ENCODE measurements at regions not wholly inside any gene's neighbourhood (a gene's known extent, or its start where the extent isn't known, plus 50 kb on each side); places are given as distances from the start of the nearest gene placed in this dataset.

DNA sequence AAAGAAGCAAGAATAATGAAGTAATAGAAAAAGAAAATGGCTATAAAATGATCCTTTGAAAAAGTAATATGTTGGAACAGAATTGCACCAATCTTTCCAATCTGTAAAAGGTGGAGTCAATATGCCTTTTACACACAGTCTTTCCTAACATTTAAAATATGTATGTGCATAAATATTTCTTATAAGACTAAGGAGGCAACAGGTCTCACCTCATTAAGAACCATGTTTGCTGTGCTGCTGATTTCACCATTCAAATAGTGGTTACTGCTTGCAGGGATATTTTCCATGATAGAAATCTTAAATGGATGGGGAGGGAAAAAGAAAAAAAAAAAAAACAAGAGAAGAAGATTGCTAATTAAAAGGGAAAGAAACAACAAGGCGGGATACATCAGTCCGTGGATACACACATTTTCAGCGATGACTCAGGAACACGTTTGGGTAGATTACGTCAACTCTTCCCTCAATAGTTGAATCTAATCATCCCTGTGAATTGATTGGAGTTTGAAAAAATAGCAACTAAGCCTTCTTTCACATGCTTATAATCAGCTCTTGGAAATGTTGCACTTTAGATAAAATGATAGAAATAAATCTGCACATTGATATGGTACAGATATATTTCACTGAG is 2133.9 kb upstream of the CELF4 start:
- Mint-ChIP-seq H3K4me3 (no peak overlapping the region), H3K27me3 (no peaks in the 10 kb centered on the region)

DNA sequence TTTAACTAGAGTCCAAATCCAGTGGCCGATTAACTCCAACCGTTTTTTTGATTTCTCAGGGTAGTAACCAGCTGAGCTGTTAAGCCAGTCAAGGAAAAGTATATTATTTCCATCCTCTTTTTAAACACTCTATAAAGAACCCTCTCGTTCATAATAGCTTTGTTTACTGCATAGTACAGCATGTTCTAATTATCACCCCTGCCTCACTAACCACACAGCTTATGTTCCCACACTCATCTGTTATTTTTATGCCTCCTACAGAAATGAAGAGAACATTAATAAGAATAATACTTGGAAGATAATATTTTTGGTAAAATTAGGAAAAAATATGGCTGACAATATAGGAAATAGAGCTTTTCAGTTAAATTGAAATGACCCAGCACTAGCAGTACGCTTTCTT is 2132.8 kb upstream of the CELF4 start:
- Mint-ChIP-seq H3K36me3 (ENCODE audit: insufficient read depth) (no peaks in the 10 kb centered on the region), H3K27me3 (no peaks in the 10 kb centered on the region), H3K4me1 (no peaks in the 10 kb centered on the region), H3K9me3 (peaks cover 29% of the 10 kb centered on the region), H3K27ac (ENCODE audit: low read depth) (no peak overlapping the region), H3K4me3 (no peak overlapping the region)
- ATAC-seq (replicated peaks; ENCODE audit: extremely low read depth, poor library complexity, severe bottlenecking), result no peak
- no peak for DNase-seq (ENCODE audit: low spot score in 2 of 2)

More for the DNA sequence above, 2133.9 kb upstream of the CELF4 start:
- ATAC-seq (replicated peaks; ENCODE audit: extremely low read depth, poor library complexity, severe bottlenecking) (no peak), DNase-seq (ENCODE audit: low spot score in 2 of 2) (no peak)
- H3K4me1 Mint-ChIP-seq, result no peaks in the 10 kb centered on the region
- peaks cover 27% of the 10 kb centered on the region for H3K9me3 Mint-ChIP-seq
- no peaks in the 10 kb centered on the region for H3K36me3 Mint-ChIP-seq (ENCODE audit: insufficient read depth)
- H3K27ac Mint-ChIP-seq (ENCODE audit: low read depth), result no peak overlapping the region

DNA sequence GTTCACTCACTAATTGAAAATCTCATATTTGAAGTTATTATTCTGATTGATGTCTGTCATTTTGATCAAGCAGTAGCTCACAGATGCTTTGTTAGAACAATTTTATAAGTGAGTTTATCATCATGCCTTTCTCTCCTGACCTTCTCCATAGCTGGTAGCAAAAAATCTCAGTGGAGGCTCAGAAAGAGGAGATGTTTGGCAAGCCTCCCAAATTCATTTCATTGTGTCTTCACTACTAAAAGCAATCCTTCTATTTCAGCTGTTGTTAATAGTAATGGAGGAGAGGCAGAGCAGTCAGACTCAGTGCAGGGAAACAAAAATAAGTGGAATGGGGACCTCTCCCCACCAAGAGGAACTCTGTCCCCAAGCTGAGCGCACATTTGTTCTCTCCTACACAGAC is 2127.8 kb upstream of the CELF4 start:
- Mint-ChIP-seq H3K36me3 (ENCODE audit: insufficient read depth) (no peaks in the 10 kb centered on the region), H3K4me3 (no peak overlapping the region), H3K4me1 (no peaks in the 10 kb centered on the region)

DNA sequence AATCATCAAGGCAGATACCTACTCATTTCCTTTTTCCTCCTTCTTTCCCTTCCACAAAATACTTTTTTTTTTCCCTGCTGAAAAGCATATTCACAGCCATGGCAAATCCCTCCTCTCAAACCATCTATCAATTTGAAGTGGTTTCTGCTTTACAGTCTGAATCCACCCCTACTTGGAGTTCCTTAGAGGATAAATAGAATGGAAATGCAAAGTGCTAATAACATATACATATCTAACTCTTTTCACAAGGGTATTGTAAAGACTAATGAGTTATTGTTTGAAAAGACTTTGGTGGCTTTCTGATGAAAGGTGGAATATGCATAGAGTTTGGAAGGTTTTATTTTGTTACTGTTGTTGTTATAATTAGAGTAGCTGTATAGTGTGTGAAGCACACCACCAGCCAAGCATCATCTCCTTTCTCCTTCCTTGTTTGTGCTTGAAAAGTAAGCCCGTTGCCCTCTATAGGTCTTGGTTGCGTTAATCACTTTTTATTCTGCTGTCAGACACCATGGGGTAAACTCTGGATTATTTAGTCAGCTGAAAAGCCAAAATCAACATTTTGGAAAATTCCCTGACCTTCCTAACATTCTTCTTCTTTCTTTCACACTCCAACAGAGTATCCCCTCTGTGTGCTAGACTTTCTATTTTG is 2126.9 kb upstream of the CELF4 start:
- Mint-ChIP-seq H3K36me3 (ENCODE audit: insufficient read depth) (no peaks in the 10 kb centered on the region), H3K4me3 (no peak overlapping the region), H3K4me1 (no peaks in the 10 kb centered on the region), H3K9me3 (peaks cover 19% of the 10 kb centered on the region), H3K27me3 (no peaks in the 10 kb centered on the region), H3K27ac (ENCODE audit: low read depth) (no peak overlapping the region)
- ATAC-seq (replicated peaks; ENCODE audit: extremely low read depth, poor library complexity, severe bottlenecking) (no peak), DNase-seq (ENCODE audit: low spot score in 2 of 2) (no peak)

More for the DNA sequence above, 2127.8 kb upstream of the CELF4 start:
- Mint-ChIP-seq H3K27ac (ENCODE audit: low read depth) (no peak overlapping the region), H3K9me3 (peaks cover 20% of the 10 kb centered on the region), H3K27me3 (no peaks in the 10 kb centered on the region)
- ATAC-seq (replicated peaks; ENCODE audit: extremely low read depth, poor library complexity, severe bottlenecking) (no peak), DNase-seq (ENCODE audit: low spot score in 2 of 2) (no peak)

DNA sequence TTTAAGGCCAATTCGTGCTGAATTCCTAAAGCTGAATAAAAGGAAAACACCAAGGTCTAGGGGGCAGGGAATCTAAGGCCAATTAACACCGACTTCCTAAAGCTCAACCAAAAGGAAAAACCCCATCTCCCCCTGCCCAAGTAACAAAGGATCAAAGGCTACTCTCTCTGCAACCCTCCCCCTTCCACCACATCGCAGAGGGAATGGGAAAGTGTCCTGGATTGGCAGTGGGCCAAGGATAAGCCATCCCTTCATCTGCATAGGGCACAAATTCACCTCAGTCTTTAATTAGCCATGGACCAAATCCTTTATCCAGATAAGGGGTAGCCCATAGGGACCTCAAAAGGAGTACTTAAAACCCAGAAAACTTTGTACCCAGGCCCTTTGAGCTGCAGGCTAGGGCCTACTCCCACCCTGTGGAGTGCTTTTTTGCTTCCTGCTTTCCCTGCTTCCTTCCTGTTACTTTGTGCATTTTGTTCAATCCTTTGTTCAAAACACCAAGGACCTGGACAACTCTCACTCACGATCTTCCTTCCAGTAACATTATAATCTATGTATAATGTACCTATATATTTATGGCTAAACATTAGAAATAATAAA is 2119.8 kb upstream of the CELF4 start:
- Mint-ChIP-seq H3K4me3 (no peak overlapping the region), H3K9me3 (peaks cover 18% of the 10 kb centered on the region), H3K27me3 (no peaks in the 10 kb centered on the region), H3K27ac (ENCODE audit: low read depth) (no peak overlapping the region), H3K36me3 (ENCODE audit: insufficient read depth) (no peaks in the 10 kb centered on the region), H3K4me1 (no peaks in the 10 kb centered on the region)
- ATAC-seq (replicated peaks; ENCODE audit: extremely low read depth, poor library complexity, severe bottlenecking) (no peak), DNase-seq (ENCODE audit: low spot score in 2 of 2) (no peak)

DNA sequence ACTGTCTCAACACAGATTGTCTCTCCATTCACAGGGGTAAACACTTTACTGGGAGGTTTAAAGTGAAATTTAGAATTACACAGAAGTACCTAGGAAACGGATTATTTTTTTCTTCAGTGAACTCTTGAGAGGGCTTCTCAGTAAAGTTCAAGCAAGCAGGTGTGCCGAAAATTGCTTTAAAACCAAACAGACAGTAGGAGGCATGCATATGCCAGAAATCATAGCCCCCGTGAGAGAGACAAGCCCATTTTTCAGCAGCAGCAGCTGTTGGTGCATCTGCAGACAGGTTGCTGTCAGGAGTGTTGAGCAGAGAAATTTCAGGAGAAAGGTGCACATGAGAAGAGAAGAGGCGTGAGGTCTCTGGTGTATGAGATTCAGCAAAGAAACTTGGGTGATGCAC is 2115.5 kb upstream of the CELF4 start:
- no peak overlapping the region for H3K4me3 Mint-ChIP-seq
- peaks cover 14% of the 10 kb centered on the region for H3K9me3 Mint-ChIP-seq
- no peak for ATAC-seq (replicated peaks; ENCODE audit: extremely low read depth, poor library complexity, severe bottlenecking)
- H3K27ac Mint-ChIP-seq (ENCODE audit: low read depth), result no peak overlapping the region
- H3K4me1 Mint-ChIP-seq, result no peaks in the 10 kb centered on the region
- no peaks in the 10 kb centered on the region for H3K36me3 Mint-ChIP-seq (ENCODE audit: insufficient read depth)
- no peak for DNase-seq (ENCODE audit: low spot score in 2 of 2)
- no peaks in the 10 kb centered on the region for H3K27me3 Mint-ChIP-seq

DNA sequence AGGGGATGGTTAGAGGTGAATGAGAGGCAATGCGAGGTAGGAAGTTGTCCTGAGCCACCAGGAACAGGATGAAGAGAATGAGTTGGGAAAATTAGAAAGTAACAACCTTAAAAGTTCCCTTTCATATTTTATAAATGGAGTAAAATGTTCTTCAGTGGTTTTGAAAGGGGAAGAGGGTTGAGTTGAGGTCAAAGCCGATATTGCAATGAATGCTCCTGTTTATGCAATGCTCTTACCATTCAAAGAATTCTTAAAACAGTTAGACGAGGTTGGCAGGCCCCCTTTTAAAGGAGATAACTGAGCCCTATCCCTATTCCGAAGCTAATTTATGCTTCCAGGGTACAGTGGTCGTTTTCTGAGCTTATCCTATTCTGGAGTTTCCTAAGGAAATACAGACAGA is 2110.3 kb upstream of the CELF4 start:
- no peak overlapping the region for H3K27ac Mint-ChIP-seq (ENCODE audit: low read depth)
- no peaks in the 10 kb centered on the region for H3K36me3 Mint-ChIP-seq (ENCODE audit: insufficient read depth)
- no peak for ATAC-seq (replicated peaks; ENCODE audit: extremely low read depth, poor library complexity, severe bottlenecking)
- DNase-seq (ENCODE audit: low spot score in 2 of 2), result no peak
- no peak overlapping the region for H3K4me3 Mint-ChIP-seq
- peaks cover 16% of the 10 kb centered on the region for H3K9me3 Mint-ChIP-seq
- H3K4me1 Mint-ChIP-seq, result no peaks in the 10 kb centered on the region
- no peaks in the 10 kb centered on the region for H3K27me3 Mint-ChIP-seq

DNA sequence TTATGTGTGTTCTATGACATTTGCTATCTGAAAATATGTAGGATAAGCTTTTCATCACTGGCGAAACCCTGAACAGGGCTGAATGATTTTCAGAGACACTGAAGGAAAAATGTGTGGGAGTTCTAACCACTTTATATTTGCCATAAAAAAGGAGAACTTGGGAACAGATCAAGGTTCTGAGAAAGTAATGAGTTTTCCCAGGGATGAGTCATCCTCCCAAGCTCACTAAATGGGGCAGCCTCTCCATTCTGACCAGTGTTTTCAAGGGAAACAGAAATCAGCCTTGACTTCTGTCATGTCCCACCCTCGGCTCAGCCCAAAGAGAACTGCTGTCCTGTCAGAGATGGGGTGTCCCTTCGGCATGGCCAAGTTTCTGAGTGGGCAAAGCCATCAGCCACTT is 2109.8 kb upstream of the CELF4 start:
- Mint-ChIP-seq H3K4me1 (no peaks in the 10 kb centered on the region), H3K36me3 (ENCODE audit: insufficient read depth) (no peaks in the 10 kb centered on the region), H3K27me3 (no peaks in the 10 kb centered on the region), H3K27ac (ENCODE audit: low read depth) (no peak overlapping the region), H3K4me3 (no peak overlapping the region), H3K9me3 (peaks cover 16% of the 10 kb centered on the region)
- no peak for ATAC-seq (replicated peaks; ENCODE audit: extremely low read depth, poor library complexity, severe bottlenecking)
- DNase-seq (ENCODE audit: low spot score in 2 of 2), result no peak

DNA sequence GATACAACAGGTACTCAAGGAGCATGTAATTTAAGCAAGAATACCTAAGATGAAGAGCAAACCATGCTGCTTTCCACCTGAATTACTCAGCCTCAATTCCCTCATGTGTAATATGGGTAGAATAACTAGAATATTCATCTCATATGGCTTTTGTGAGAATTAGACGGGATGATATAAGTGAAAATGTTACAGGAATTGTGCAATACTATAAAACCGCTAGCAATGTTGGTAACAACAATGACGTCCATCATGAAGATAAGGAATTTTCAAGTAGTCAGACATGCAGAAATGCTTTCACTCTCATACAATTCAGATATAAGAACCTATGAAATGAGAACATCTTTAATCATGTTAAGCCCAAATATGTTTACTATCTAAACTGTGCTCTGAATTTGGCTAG is 2106.6 kb upstream of the CELF4 start:
- H3K4me1 Mint-ChIP-seq, result no peaks in the 10 kb centered on the region
- no peak overlapping the region for H3K27ac Mint-ChIP-seq (ENCODE audit: low read depth)
- H3K9me3 Mint-ChIP-seq, result peaks cover 22% of the 10 kb centered on the region
- H3K4me3 Mint-ChIP-seq, result no peak overlapping the region
- no peaks in the 10 kb centered on the region for H3K27me3 Mint-ChIP-seq
- ATAC-seq (replicated peaks; ENCODE audit: extremely low read depth, poor library complexity, severe bottlenecking), result no peak
- no peak for DNase-seq (ENCODE audit: low spot score in 2 of 2)
- H3K36me3 Mint-ChIP-seq (ENCODE audit: insufficient read depth), result no peaks in the 10 kb centered on the region

DNA sequence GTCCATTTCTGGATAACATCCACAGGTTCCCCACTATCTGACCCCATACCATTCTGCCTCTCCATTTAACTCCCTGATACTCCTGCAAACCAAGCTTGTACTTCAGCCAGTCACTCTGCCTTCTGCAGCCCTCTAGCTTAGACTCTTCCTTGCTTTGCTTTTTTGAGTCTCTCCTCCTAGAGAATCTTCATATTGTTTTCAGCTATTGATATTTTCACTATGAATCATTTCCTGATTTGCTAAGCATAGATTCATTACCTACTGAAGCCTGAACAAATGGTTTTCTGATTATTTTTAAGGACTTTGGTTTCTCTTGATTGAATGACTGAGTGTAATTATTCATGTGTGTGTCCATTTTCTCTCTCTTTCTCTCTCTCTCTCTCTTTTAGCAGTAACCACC is 2102.3 kb upstream of the CELF4 start:
- Mint-ChIP-seq H3K27ac (ENCODE audit: low read depth) (no peak overlapping the region), H3K4me3 (no peak overlapping the region), H3K9me3 (peaks cover 23% of the 10 kb centered on the region), H3K36me3 (ENCODE audit: insufficient read depth) (no peaks in the 10 kb centered on the region), H3K4me1 (no peaks in the 10 kb centered on the region), H3K27me3 (no peaks in the 10 kb centered on the region)
- DNase-seq (ENCODE audit: low spot score in 2 of 2), result no peak
- ATAC-seq (replicated peaks; ENCODE audit: extremely low read depth, poor library complexity, severe bottlenecking), result no peak

DNA sequence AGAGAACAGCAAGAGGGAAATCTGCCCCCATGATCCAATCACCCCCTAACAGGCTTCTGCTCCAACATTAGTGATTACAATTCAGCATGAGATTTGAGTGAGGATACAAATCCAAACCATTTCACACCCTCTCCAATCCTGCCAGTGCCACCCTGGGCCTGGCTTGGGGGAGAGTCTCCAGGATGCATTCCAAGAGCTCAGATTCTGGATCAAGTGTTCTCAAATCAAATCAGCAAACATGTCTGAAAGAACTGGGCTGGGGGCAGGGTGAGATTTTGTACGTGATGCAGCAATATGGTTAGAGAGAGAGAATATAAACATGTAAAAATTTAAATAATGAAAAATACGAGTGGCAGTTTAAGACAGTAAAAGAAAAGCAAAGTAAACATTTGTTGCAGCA is 2100.9 kb upstream of the CELF4 start:
- H3K27me3 Mint-ChIP-seq, result no peaks in the 10 kb centered on the region
- no peak overlapping the region for H3K27ac Mint-ChIP-seq (ENCODE audit: low read depth)
- H3K4me3 Mint-ChIP-seq, result no peak overlapping the region
- no peak for ATAC-seq (replicated peaks; ENCODE audit: extremely low read depth, poor library complexity, severe bottlenecking)
- DNase-seq (ENCODE audit: low spot score in 2 of 2), result no peak
- peaks cover 2% of the 10 kb centered on the region for H3K36me3 Mint-ChIP-seq (ENCODE audit: insufficient read depth)
- no peaks in the 10 kb centered on the region for H3K4me1 Mint-ChIP-seq
- peaks cover 20% of the 10 kb centered on the region for H3K9me3 Mint-ChIP-seq

DNA sequence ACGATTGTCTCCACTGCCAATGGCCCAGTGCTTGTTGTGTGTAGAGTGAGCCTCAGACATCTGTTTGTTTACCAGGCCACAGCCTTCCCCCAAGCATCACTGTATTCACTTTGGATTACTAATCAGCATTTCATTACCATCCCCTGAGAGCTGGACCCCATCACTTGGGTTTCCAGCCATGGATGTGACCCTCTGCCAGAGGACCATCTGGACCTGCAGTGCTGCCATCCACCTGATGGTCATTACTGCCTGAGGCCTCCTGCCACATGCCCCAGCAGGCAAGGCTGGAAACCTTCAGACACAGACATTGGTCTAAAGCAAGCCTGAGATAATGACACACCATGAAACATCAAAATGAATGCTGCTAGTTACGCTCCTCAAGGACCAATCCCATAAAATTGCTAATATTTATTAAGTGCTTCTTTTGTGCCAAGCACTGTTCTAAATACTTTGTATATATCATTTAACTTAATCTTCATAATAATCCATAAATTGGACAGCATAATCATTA is 2096.3 kb upstream of the CELF4 start:
- Mint-ChIP-seq H3K27me3 (no peaks in the 10 kb centered on the region), H3K9me3 (peaks cover 16% of the 10 kb centered on the region), H3K36me3 (ENCODE audit: insufficient read depth) (peaks cover 2% of the 10 kb centered on the region), H3K4me1 (no peaks in the 10 kb centered on the region), H3K27ac (ENCODE audit: low read depth) (no peak overlapping the region), H3K4me3 (no peak overlapping the region)
- DNase-seq (ENCODE audit: low spot score in 2 of 2), result no peak
- ATAC-seq (replicated peaks; ENCODE audit: extremely low read depth, poor library complexity, severe bottlenecking), result no peak

DNA sequence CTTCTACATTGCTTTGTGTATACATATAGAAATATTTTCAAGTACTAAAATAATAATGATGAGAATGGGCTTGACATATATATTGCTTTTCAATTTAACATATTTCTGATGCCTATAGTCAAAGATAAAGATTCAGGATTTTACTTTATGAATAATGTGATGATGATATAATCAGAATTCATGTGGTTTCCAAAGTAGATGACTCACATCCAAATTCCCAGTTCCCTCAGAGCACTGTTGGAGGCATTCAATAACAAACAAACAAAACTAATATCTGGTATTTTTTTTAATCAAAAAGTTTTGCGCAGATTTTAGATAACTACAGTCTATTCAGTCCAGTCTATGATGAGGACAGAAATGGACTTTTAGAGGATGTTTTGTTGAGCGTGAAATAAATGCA is 2094.5 kb upstream of the CELF4 start:
- Mint-ChIP-seq H3K27me3 (no peaks in the 10 kb centered on the region), H3K4me1 (no peaks in the 10 kb centered on the region), H3K27ac (ENCODE audit: low read depth) (no peak overlapping the region), H3K36me3 (ENCODE audit: insufficient read depth) (peaks cover 2% of the 10 kb centered on the region), H3K9me3 (peaks cover 10% of the 10 kb centered on the region), H3K4me3 (no peak overlapping the region)
- DNase-seq (ENCODE audit: low spot score in 2 of 2) (no peak), ATAC-seq (replicated peaks; ENCODE audit: extremely low read depth, poor library complexity, severe bottlenecking) (no peak)

Measured in central memory CD8-positive, alpha-beta T cell (primary cell).